GM18873 (cell line): ENCODE measurements at regions not wholly inside any gene's neighbourhood (a gene's known extent, or its start where the extent isn't known, plus 50 kb on each side); places are given as distances from the start of the nearest gene placed in this dataset.
"Not testable (repeated sequence)": the region's sequence is repeated elsewhere in the genome, so short reads cannot be mapped to it uniquely, and the experiment has no call there.

ENCODE experiments used
- ATAC-seq: cut with Tn5 transposase; IDR thresholded peaks from one replicate; pipeline ENCODE4 v1.9.1; 2021; ENCODE audit warnings: mild to moderate bottlenecking, moderate library complexity, moderate number of reproducible peaks; ENCODE audit not compliant: unreplicated experiment, low FRiP score

- no peak for ATAC-seq
Observed at GRCh38 chr4:188430384-188430783, 291.1 kb downstream of the TRIML1 start.

DNA sequence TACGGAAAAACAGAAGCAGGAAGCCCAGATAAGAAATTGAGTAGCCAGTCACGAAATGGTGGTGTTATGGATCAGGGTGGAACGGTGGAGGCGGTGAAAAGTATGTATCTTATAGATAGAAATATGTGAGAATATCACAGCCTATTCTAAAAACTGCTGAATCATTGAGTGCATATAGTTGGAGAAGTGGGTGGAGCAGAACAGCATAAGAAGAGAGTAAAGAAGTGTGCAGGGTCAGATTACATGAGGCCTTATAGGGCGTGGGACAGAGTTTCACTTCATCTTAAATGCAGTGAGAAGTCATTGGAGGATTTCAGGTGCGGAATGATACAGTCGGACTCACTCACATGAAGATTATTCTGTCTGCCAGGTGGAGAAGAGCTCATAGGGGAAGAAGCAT, 293.1 kb downstream of the TRIML1 start:
- no peak for ATAC-seq

DNA sequence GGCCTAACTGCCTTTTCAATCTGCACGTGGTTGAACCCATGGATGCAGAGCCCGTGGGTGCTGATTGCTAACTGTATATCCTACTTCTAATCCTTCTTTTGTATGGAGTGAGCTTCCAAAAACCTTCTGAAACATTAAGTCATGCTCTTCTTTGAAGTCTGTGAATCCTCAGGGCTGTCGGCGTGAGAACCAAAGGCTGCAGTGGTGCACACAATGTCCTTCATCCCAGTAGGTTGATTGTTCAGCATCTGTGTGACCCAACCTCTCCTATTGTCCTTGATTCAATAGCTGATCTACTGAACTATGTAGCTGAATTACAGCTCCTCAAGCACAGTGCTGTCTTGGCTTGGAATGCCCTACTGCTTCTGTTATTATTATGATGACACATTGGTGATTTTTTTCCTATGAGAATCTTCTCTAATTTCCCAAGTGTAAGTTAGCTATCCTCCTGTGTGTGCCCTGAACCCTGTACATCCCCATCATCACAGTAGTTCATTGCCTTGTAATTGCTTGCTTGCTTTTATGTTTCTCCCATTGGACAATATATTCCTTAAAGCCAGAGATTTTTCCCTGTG, 294.6 kb downstream of the TRIML1 start:
- ATAC-seq, result no peak

GRCh38 chr4:188434643-188435042, 295.4 kb downstream of the TRIML1 start:
- ATAC-seq, result no peak

DNA sequence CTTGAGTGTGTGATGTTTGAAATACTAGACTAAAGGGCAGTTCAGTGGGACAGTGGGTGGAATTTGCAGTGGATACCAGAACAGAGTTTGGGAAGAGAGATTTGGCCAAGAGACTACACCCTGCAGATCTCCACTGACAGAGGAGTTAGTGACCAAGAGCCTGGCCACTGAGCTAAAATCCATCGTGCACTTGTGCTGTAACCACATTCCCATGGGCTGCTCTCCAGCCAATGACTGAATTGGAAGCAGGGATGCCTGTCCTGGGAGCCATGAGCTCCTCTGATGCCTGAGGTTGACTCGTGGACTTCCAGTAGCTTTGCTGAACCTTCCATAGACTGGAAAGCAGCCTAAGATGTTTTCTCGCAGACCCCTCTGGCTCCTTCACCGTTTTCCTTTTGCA, 296.1 kb downstream of the TRIML1 start:
- ATAC-seq, result no peak

DNA sequence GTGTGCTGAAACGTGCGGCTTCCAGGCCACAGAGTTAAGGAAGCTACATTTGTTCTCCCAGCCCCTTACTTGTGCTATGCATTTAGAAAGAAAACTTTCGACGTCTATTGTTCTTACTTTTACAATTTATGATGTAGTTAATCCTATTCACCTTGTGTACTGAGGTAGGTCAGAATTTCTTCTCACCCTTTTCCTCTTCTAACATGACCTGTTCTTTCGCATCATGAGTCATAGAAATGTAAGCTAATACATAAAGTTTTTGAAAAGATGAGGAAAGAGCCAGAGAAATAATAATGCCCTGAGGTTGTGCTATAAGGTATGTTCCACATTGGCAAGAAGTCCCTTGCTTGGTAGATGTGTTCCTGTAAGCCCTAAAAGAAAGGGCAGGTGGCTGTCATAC, 298.3 kb downstream of the TRIML1 start:
- no peak for ATAC-seq

GRCh38 chr4:188438391-188438824, 299.2 kb downstream of the TRIML1 start:
- not testable (repeated sequence) for ATAC-seq

- no peak for ATAC-seq
Observed at GRCh38 chr4:188439641-188440311, 300.5 kb downstream of the TRIML1 start.

DNA sequence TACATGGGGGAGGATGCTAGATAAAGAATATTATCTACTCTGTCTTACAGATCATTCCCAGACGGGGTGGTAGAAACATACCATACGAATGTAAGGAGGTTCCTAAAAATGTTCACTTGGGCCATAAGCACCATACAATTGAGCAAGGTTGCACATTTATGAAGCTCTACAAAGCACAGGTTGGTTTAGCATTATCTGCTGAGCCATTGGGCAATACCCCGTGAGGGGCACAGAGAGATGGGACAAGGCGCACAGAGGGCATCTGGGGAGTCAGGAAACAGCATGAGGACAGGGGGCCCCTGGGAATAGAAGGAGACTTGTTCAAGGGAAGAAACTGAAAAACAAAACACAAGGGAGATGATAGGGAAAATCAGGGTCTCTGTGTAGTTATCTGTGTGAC, 305.3 kb downstream of the TRIML1 start:
- ATAC-seq, result no peak

GRCh38 chr4:188448996-188449395, 309.8 kb downstream of the TRIML1 start:
- ATAC-seq, result not testable (repeated sequence)

- no peak for ATAC-seq
Observed at GRCh38 chr4:188450571-188450970, 311.3 kb downstream of the TRIML1 start.

DNA sequence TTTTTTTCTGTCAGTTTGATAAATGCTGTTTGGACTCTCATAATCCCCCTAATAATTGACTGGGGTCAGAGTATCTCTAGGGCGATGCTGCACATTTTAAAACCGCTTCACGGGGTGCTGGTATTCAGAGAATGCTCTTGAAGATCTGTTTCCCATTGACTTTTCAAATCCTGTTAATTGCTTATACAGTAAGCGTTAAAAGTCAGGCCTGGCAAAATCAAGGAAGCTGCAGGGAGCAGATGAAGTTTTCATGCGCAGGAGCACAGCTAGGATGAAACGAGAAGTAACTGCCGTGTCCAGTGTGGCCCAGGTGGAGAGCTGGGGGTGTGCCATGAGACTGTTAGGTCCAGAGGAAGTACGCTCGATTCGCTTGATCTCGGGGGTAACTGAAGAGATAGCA, 312.9 kb downstream of the TRIML1 start:
- no peak for ATAC-seq

- no peak for ATAC-seq
Observed at GRCh38 chr4:188454575-188454974, 315.3 kb downstream of the TRIML1 start.

DNA sequence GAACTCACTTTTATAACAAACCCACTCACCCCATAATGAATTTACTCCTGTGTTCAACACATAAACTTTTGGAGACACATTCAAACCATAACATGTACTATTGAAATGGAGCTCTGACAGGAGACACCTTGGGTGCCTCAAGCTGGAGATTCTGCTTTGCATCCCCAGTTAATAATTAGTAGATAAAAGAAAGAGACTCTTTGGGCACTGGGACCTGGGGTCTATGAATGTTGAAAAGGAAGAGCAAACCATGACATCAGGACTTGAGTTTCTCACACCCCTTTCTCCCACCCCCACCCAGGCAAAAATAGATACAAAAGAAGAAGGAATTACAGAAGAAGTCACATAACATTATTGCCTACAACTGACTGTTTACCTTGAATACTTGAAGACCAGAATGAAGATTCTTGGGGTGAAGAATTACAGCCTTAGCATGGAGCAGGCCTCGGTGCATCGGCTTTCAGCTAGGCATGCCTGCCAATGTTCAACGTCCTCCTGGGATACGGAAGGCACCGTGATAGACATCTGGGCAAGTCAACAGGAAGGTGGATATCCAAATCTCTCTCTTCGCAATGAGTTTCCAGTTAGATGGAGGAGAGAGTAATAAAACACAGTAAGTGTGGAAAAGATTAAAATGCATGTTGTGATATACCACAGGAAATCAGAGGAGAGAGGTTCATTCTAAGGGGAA, 316.0 kb downstream of the TRIML1 start:
- ATAC-seq, result no peak

- ATAC-seq, result no peak
Observed at GRCh38 chr4:188459381-188459780, 320.1 kb downstream of the TRIML1 start.

- ATAC-seq, result no peak
Observed at GRCh38 chr4:188463909-188464308, 324.7 kb downstream of the TRIML1 start.

- ATAC-seq, result no peak
Observed at GRCh38 chr4:188466001-188466400, 326.8 kb downstream of the TRIML1 start.

DNA sequence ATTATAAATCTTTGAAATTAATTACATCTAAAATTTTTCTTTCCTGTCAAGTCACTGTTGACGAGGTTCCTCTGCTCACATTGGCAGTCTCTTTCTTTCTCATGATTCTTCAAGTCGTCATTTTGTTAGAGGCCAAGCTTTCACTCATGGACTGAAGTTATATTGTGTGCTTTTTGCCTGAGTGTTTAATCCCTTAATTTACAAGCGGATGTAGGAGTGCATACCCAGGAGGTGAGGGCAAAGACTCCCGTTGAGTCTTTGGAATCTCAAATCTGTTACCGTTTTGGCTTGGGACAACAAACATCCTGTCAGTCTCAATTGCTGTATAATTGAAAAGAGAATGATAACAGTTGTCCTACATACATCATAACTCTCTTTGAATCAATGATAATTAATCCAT, 345.0 kb downstream of the TRIML1 start:
- ATAC-seq, result no peak

- no peak for ATAC-seq
Observed at GRCh38 chr4:188485906-188486305, 346.7 kb downstream of the TRIML1 start.

- no peak for ATAC-seq
Observed at GRCh38 chr4:188492886-188493285, 353.6 kb downstream of the TRIML1 start.

- ATAC-seq, result no peak
Observed at GRCh38 chr4:188495169-188495568, 355.9 kb downstream of the TRIML1 start.

- ATAC-seq, result no peak
Observed at GRCh38 chr4:188511431-188511830, 372.2 kb downstream of the TRIML1 start.
